ENCODE measurements at regions not wholly inside any gene's neighbourhood (a gene's known extent, or its start where the extent isn't known, plus 50 kb on each side); places are given as distances from the start of the nearest gene placed in this dataset.

- 0 out of 2 replicates have a peak, but pooled peaks cover 2% of the 10 kb centered on the region for H3K4me1 ChIP-seq (ENCODE audit: control insufficient read depth, insufficient read depth, low read length)
- peak overlapping the region in 1 of 2 experiments; percentile 10; a peak in 1 of 4 replicates for H4K8ac ChIP-seq (ENCODE audit: low read depth in 2 of 2, low read length in 2 of 2)
- H2BK5ac ChIP-seq (ENCODE audit: low read depth, low read length, poor library complexity, severe bottlenecking), result no peak overlapping the region
- H3K56ac ChIP-seq (ENCODE audit: extremely low read depth, insufficient read depth, low read length), result no peak overlapping the region
- peak overlapping the region; percentile 12 for H2AFZ ChIP-seq (replicated peaks; ENCODE audit: low read length, poor library complexity)
- peak overlapping the region; percentile 18; the same call in 1 of the 2 replicates for H2BK20ac ChIP-seq (ENCODE audit: low read depth, low read length)
- H3K4me3 ChIP-seq (ENCODE audit: insufficient read depth, low read depth, low read length), result no peak overlapping the region
- dilution Hi-C loops (cut with HindIII; ENCODE audit: low sequenced_read_pairs, unreplicated experiment) (no loop called here), intact Hi-C loops (cut with micrococcal nuclease) (no loop called here), in situ Hi-C loops (cut with MboI; ENCODE audit: low sequenced_read_pairs) (no loop called here)
- peak overlapping the region; percentile 70 for H2AK9ac ChIP-seq (replicated peaks; ENCODE audit: low read depth, low read length, poor library complexity)
- H4K5ac ChIP-seq (ENCODE audit: low read depth, low read length), result no peak overlapping the region
- H3K14ac ChIP-seq (replicated peaks; ENCODE audit: low read depth, low read length), result 0 out of 2 replicates have a peak overlapping the region, but pooled peaks have one; percentile 42
- H3K27ac ChIP-seq (ENCODE audit: insufficient read depth, low read length), result no peak overlapping the region
- H3K27me3 ChIP-seq (ENCODE audit: control insufficient read depth, insufficient read depth, low read length), result no peaks in the 10 kb centered on the region
- ChIA-PET CTCF (no interaction called here), POLR2A (ENCODE audit: unreplicated experiment) (no interaction called here)
- H3K4me2 ChIP-seq (ENCODE audit: low read depth, low read length), result no peak overlapping the region
- H3K18ac ChIP-seq (ENCODE audit: low read depth, low read length), result no peak overlapping the region
- no peak overlapping the region for H3K23ac ChIP-seq (ENCODE audit: low read depth, low read length)
- H3K9ac ChIP-seq (ENCODE audit: low read depth, low read length), result no peak overlapping the region
- no peaks in the 10 kb centered on the region for H3K9me3 ChIP-seq (ENCODE audit: control insufficient read depth, insufficient read depth, low read length)
- H3K9me1 ChIP-seq (ENCODE audit: insufficient read depth, low read length), result no peaks in the 10 kb centered on the region
- no peaks in the 10 kb centered on the region for H3K79me1 ChIP-seq (ENCODE audit: low read depth in 1 of 2, low read length in 2 of 2)
- DNase-seq (no peak), ATAC-seq (ENCODE audit: low read depth) (no peak)
- no peaks in the 10 kb centered on the region for H4K20me1 ChIP-seq (ENCODE audit: insufficient read depth, low read length)
- no peak overlapping the region for H3K4ac ChIP-seq (ENCODE audit: low read depth, low read length)
- H3K36me3 ChIP-seq (ENCODE audit: control insufficient read depth, insufficient read depth, low read length), result no peaks in the 10 kb centered on the region
- H2BK15ac ChIP-seq (ENCODE audit: low read depth, low read length), result no peak overlapping the region; the same call in 2 of the 3 replicates
- no TSS peak for BruUV-seq (replicated peaks)
- H2BK120ac ChIP-seq (ENCODE audit: low read depth, low read length), result peak overlapping the region; percentile 5; the same call in 1 of the 2 replicates
- TF ChIP-seq RCOR1 (IDR thresholded peaks at IDR 0.05; ENCODE audit: insufficient replicate concordance, low read length) (no peak), CEBPB (IDR thresholded peaks at IDR 0.05; ENCODE audit: low read depth, low read length) (no peak), MAFK (IDR thresholded peaks at IDR 0.05; ENCODE audit: low read depth, low read length) (no peak), USF2 (IDR thresholded peaks at IDR 0.05; ENCODE audit: low read depth, low read length) (no peak), CHD1 (IDR thresholded peaks at IDR 0.05; ENCODE audit: low read depth, low read length) (no peak), RAD21 (IDR thresholded peaks at IDR 0.05; ENCODE audit: low read length) (no peak), CTCF (conservative IDR thresholded peaks at IDR 0.05; ENCODE audit: low read depth, low read length) (no peak), SMC3 (IDR thresholded peaks at IDR 0.05; ENCODE audit: low read depth, low read length) (no peak), RFX5 (IDR thresholded peaks at IDR 0.05; ENCODE audit: low read depth, low read length) (no peak), FOS (IDR thresholded peaks at IDR 0.05; ENCODE audit: low read depth, low read length) (no peak), BHLHE40 (IDR thresholded peaks at IDR 0.05; ENCODE audit: low read depth, low read length) (no peak), POLR2A (IDR thresholded peaks at IDR 0.05; ENCODE audit: low read depth, low read length) (no peak), MAZ (IDR thresholded peaks at IDR 0.05; ENCODE audit: borderline replicate concordance, low read depth, low read length) (no peak), MXI1 (IDR thresholded peaks at IDR 0.05; ENCODE audit: borderline replicate concordance, low read depth, low read length) (no peak), NFE2L2 (IDR thresholded peaks at IDR 0.05; ENCODE audit: low read depth, low read length) (no peak), ELK1 (IDR thresholded peaks at IDR 0.05; ENCODE audit: borderline replicate concordance, low read depth, low read length) (no peak)
- 90% methylated on average over 15 of the region's 17 CpGs; no CpG with 5 or more reads in 1 of the 2 experiments for WGBS, 2 experiments (ENCODE audit: extremely low coverage in 2 of 2, insufficient read length in 1 of 2)
- H4K91ac ChIP-seq (ENCODE audit: insufficient read depth, low read depth, low read length), result no peak overlapping the region
- peak overlapping the region; percentile 30; the same call in 1 of the 2 replicates for H2AK5ac ChIP-seq (ENCODE audit: low read depth, low read length)
These were observed 87.8 kb downstream of the MYEOV start for GRCh38 chr11:69381681-69382130.

Data from IMR-90 (cell line).